Ishikawa (cell line): ENCODE measurements at regions not wholly inside any gene's neighbourhood (a gene's known extent, or its start where the extent isn't known, plus 50 kb on each side); places are given as distances from the start of the nearest gene placed in this dataset.

Source experiments
- CEBPB ChIP-seq: IDR thresholded peaks from 2 replicates; pipeline ENCODE4 v1.6.1; 2012
- CREB1 ChIP-seq: IDR thresholded peaks from 2 replicates; pipeline ENCODE4 v1.6.1; 2012; ENCODE audit warnings: low read depth
- EGR1 ChIP-seq: IDR thresholded peaks from 2 replicates; pipeline ENCODE4 v1.6.1; 2012
- EP300 ChIP-seq: IDR thresholded peaks from 2 replicates; pipeline ENCODE4 v1.6.1; 2012; ENCODE audit warnings: borderline replicate concordance
- FOXM1 ChIP-seq: IDR thresholded peaks from 2 replicates; pipeline ENCODE4 v1.6.1; 2012; ENCODE audit warnings: low read depth, borderline replicate concordance
- MAX ChIP-seq: IDR thresholded peaks from 2 replicates; pipeline ENCODE4 v1.6.1; 2012
- NFIC ChIP-seq: IDR thresholded peaks from 2 replicates; pipeline ENCODE4 v1.6.1; 2012
- RAD21 ChIP-seq: IDR thresholded peaks from 2 replicates; pipeline ENCODE4 v1.6.1; 2012; ENCODE audit warnings: low read depth
- REST ChIP-seq: IDR thresholded peaks from 2 replicates; pipeline ENCODE4 v1.6.1; 2012; ENCODE audit warnings: low read depth, mild to moderate bottlenecking
- TAF1 ChIP-seq: IDR thresholded peaks from 2 replicates; pipeline ENCODE4 v1.6.1; 2012; ENCODE audit warnings: low read depth, mild to moderate bottlenecking
- TCF12 ChIP-seq: IDR thresholded peaks from 2 replicates; pipeline ENCODE4 v1.6.1; 2012; ENCODE audit warnings: low read depth
- TEAD4 ChIP-seq: IDR thresholded peaks from 2 replicates; pipeline ENCODE4 v1.6.1; 2012
- USF1 ChIP-seq: IDR thresholded peaks from 2 replicates; pipeline ENCODE4 v1.6.1; 2012
- YY1 ChIP-seq: IDR thresholded peaks from 2 replicates; pipeline ENCODE4 v1.6.1; 2012; ENCODE audit warnings: low read depth
- ZBTB7A ChIP-seq: IDR thresholded peaks from 2 replicates; pipeline ENCODE4 v1.6.1; 2012; ENCODE audit warnings: low read depth

GRCh38 chr6:138656364-138657064 lies 117.1 kb upstream of the CCDC28A start:
- TF ChIP-seq EP300 (no peak), TEAD4 (no peak), USF1 (no peak), FOXM1 (no peak), TCF12 (no peak), CREB1 (no peak), CEBPB (no peak), MAX (no peak), ZBTB7A (no peak), REST (no peak), YY1 (no peak), EGR1 (no peak), RAD21 (no peak), TAF1 (no peak), NFIC (no peak)

GRCh38 chr6:138657065-138657425 lies 116.5 kb upstream of the CCDC28A start:
- no peak for TF ChIP-seq ZBTB7A
- no peak for TF ChIP-seq USF1
- no peak for TF ChIP-seq TEAD4
- TF ChIP-seq CEBPB = no peak
- TF ChIP-seq NFIC = no peak
- TF ChIP-seq TCF12 = no peak

GRCh38 chr6:138659998-138660397 lies 113.6 kb upstream of the CCDC28A start:
- TF ChIP-seq EGR1 = no peak
- TF ChIP-seq NFIC = no peak
- TF ChIP-seq TEAD4 = no peak
- no peak for TF ChIP-seq MAX
- no peak for TF ChIP-seq TAF1
- TF ChIP-seq RAD21 = no peak
- no peak for TF ChIP-seq REST
- TF ChIP-seq USF1 = no peak
- TF ChIP-seq TCF12 = no peak
- no peak for TF ChIP-seq EP300
- TF ChIP-seq CEBPB = no peak
- TF ChIP-seq FOXM1 = no peak
- TF ChIP-seq ZBTB7A = no peak
- TF ChIP-seq YY1 = no peak

- TF ChIP-seq EP300 (no peak), TAF1 (no peak), ZBTB7A (no peak), REST (no peak), TEAD4 (no peak), USF1 (no peak), CEBPB (no peak), RAD21 (no peak), CREB1 (no peak), FOXM1 (no peak)
These were observed 111.1 kb upstream of the CCDC28A start for GRCh38 chr6:138662471-138662870.
